NCI-H2196 (cell line): ENCODE measurements at regions not wholly inside any gene's neighbourhood (a gene's known extent, or its start where the extent isn't known, plus 50 kb on each side); places are given as distances from the start of the nearest gene placed in this dataset.

Experiments
- DNase-seq: peaks from one replicate; lab custom pipeline; 2025; ENCODE audit not compliant: unreplicated experiment; lab: John Stamatoyannopoulos, UW

- no peak for DNase-seq
These were observed 204.6 kb upstream of the TSHZ3 start for GRCh38 chr19:31553846-31554215.

- DNase-seq: no peak
These were observed 205.1 kb upstream of the TSHZ3 start for GRCh38 chr19:31554360-31554759.

- no peak for DNase-seq
These were observed 206.5 kb upstream of the TSHZ3 start for GRCh38 chr19:31555634-31556215.

GRCh38 chr19:31559494-31559893, 210.3 kb upstream of the TSHZ3 start:
- DNase-seq: no peak

GRCh38 chr19:31560086-31561060, 211.1 kb upstream of the TSHZ3 start:
- DNase-seq: no peak

- no peak for DNase-seq
These were observed 213.9 kb upstream of the TSHZ3 start for GRCh38 chr19:31562966-31563612.

GRCh38 chr19:31567776-31568175, 218.5 kb upstream of the TSHZ3 start:
- DNase-seq: no peak

GRCh38 chr19:31568724-31569123, 219.5 kb upstream of the TSHZ3 start:
- no peak for DNase-seq

GRCh38 chr19:31570718-31571117, 221.5 kb upstream of the TSHZ3 start:
- no peak for DNase-seq

GRCh38 chr19:31572102-31572975, 223.1 kb upstream of the TSHZ3 start:
- DNase-seq: no peak

- no peak for DNase-seq
These were observed 223.7 kb upstream of the TSHZ3 start for GRCh38 chr19:31572976-31573298.

GRCh38 chr19:31574251-31574973, 225.2 kb upstream of the TSHZ3 start:
- no peak for DNase-seq

GRCh38 chr19:31575846-31576335, 226.7 kb upstream of the TSHZ3 start:
- no peak for DNase-seq

GRCh38 chr19:31578326-31578725, 229.1 kb upstream of the TSHZ3 start:
- no peak for DNase-seq

GRCh38 chr19:31583148-31583547, 233.9 kb upstream of the TSHZ3 start:
- no peak for DNase-seq

GRCh38 chr19:31586282-31586681, 237.0 kb upstream of the TSHZ3 start:
- DNase-seq: no peak

- no peak for DNase-seq
These were observed 239.9 kb upstream of the TSHZ3 start for GRCh38 chr19:31589109-31589508.

- no peak for DNase-seq
These were observed 242.0 kb upstream of the TSHZ3 start for GRCh38 chr19:31591258-31591657.

GRCh38 chr19:31592456-31592855, 243.2 kb upstream of the TSHZ3 start:
- DNase-seq: no peak

- DNase-seq: no peak
These were observed 245.5 kb upstream of the TSHZ3 start for GRCh38 chr19:31594701-31595100.
